ENCODE measurements at regions not wholly inside any gene's neighbourhood (a gene's known extent, or its start where the extent isn't known, plus 50 kb on each side); places are given as distances from the start of the nearest gene placed in this dataset.
"Not testable (repeated sequence)": the region's sequence is repeated elsewhere in the genome, so short reads cannot be mapped to it uniquely, and the experiment has no call there.

GRCh38 chr7:124655990-124656389 is 109.6 kb downstream of the GPR37 start:
- H3K4me1 Mint-ChIP-seq = no peaks in the 10 kb centered on the region
- H3K9me3 Mint-ChIP-seq = peaks cover 0 to 1% of the 10 kb centered on the region in 2 donors

GRCh38 chr7:124652237-124652636 is 113.4 kb downstream of the GPR37 start:
- H3K4me3 Mint-ChIP-seq = no peak overlapping the region
- H3K27me3 Mint-ChIP-seq = no peaks in the 10 kb centered on the region
- ATAC-seq (replicated peaks) (no peak), DNase-seq (no peak)
- H3K36me3 Mint-ChIP-seq = no peaks in the 10 kb centered on the region
- peaks cover 0 to 5% of the 10 kb centered on the region in 2 donors for H3K9me3 Mint-ChIP-seq
- peaks cover 0 to 2% of the 10 kb centered on the region in 2 donors for H3K4me1 Mint-ChIP-seq
- H3K27ac Mint-ChIP-seq = no peak overlapping the region

More at GRCh38 chr7:124655990-124656389, 109.6 kb downstream of the GPR37 start:
- no peak overlapping the region for H3K27ac Mint-ChIP-seq
- DNase-seq (no peak), ATAC-seq (replicated peaks) (no peak)
- H3K4me3 Mint-ChIP-seq = no peak overlapping the region
- H3K36me3 Mint-ChIP-seq = no peaks in the 10 kb centered on the region
- H3K27me3 Mint-ChIP-seq = no peaks in the 10 kb centered on the region

GRCh38 chr7:124651136-124651535 is 114.5 kb downstream of the GPR37 start:
- H3K27ac Mint-ChIP-seq = no peak overlapping the region
- H3K4me3 Mint-ChIP-seq = no peak overlapping the region
- peaks cover 0 to 5% of the 10 kb centered on the region in 2 donors for H3K9me3 Mint-ChIP-seq
- peaks cover 0 to 2% of the 10 kb centered on the region in 2 donors for H3K4me1 Mint-ChIP-seq
- no peaks in the 10 kb centered on the region for H3K27me3 Mint-ChIP-seq
- no peak for ATAC-seq (replicated peaks)
- H3K36me3 Mint-ChIP-seq = no peaks in the 10 kb centered on the region
- no peak for DNase-seq

GRCh38 chr7:124649397-124650014 is 116.1 kb downstream of the GPR37 start:
- DNase-seq = no peak
- Mint-ChIP-seq H3K27me3 (no peaks in the 10 kb centered on the region), H3K27ac (no peak overlapping the region), H3K9me3 (peaks cover 0 to 5% of the 10 kb centered on the region in 2 donors), H3K4me1 (peaks cover 0 to 2% of the 10 kb centered on the region in 2 donors), H3K36me3 (no peaks in the 10 kb centered on the region), H3K4me3 (no peak overlapping the region)
- no peak for ATAC-seq (replicated peaks)

GRCh38 chr7:124647630-124648306 is 117.8 kb downstream of the GPR37 start:
- H3K4me1 Mint-ChIP-seq = peaks cover 0 to 2% of the 10 kb centered on the region in 2 donors
- DNase-seq = no peak
- ATAC-seq (replicated peaks) = no peak
- no peaks in the 10 kb centered on the region for H3K36me3 Mint-ChIP-seq
- no peak overlapping the region for H3K4me3 Mint-ChIP-seq
- H3K27me3 Mint-ChIP-seq = no peaks in the 10 kb centered on the region
- H3K9me3 Mint-ChIP-seq = peaks cover 0 to 5% of the 10 kb centered on the region in 2 donors
- H3K27ac Mint-ChIP-seq = no peak overlapping the region

- Mint-ChIP-seq H3K4me1 (peaks cover 0 to 2% of the 10 kb centered on the region in 2 donors), H3K9me3 (peaks cover 0 to 5% of the 10 kb centered on the region in 2 donors), H3K27ac (no peak overlapping the region)
Observed at GRCh38 chr7:124645704-124646103, 119.9 kb downstream of the GPR37 start.

GRCh38 chr7:124643311-124643811 is 122.2 kb downstream of the GPR37 start:
- no peaks in the 10 kb centered on the region for H3K36me3 Mint-ChIP-seq
- ATAC-seq (replicated peaks) (no peak), DNase-seq (no peak)
- no peaks in the 10 kb centered on the region for H3K27me3 Mint-ChIP-seq
- no peaks in the 10 kb centered on the region for H3K4me1 Mint-ChIP-seq
- no peaks in the 10 kb centered on the region for H3K9me3 Mint-ChIP-seq
- no peak overlapping the region for H3K27ac Mint-ChIP-seq
- H3K4me3 Mint-ChIP-seq = no peak overlapping the region

More at GRCh38 chr7:124645704-124646103, 119.9 kb downstream of the GPR37 start:
- H3K36me3 Mint-ChIP-seq = no peaks in the 10 kb centered on the region
- H3K4me3 Mint-ChIP-seq = no peak overlapping the region
- no peak for ATAC-seq (replicated peaks)
- H3K27me3 Mint-ChIP-seq = no peaks in the 10 kb centered on the region
- no peak for DNase-seq

- DNase-seq = no peak
- H3K36me3 Mint-ChIP-seq = no peaks in the 10 kb centered on the region
- no peak for ATAC-seq (replicated peaks)
- H3K9me3 Mint-ChIP-seq = peaks cover 3 to 5% of the 10 kb centered on the region in 2 donors
- H3K27me3 Mint-ChIP-seq = no peaks in the 10 kb centered on the region
- no peak overlapping the region for H3K4me3 Mint-ChIP-seq
- H3K27ac Mint-ChIP-seq = no peak overlapping the region
- H3K4me1 Mint-ChIP-seq = no peaks in the 10 kb centered on the region
Observed at GRCh38 chr7:124635416-124635815, 130.2 kb downstream of the GPR37 start.

GRCh38 chr7:124633740-124634139 is 131.9 kb downstream of the GPR37 start:
- H3K27me3 Mint-ChIP-seq = no peaks in the 10 kb centered on the region
- no peak overlapping the region for H3K4me3 Mint-ChIP-seq
- no peak for ATAC-seq (replicated peaks)
- no peaks in the 10 kb centered on the region for H3K36me3 Mint-ChIP-seq
- H3K27ac Mint-ChIP-seq = no peak overlapping the region
- no peaks in the 10 kb centered on the region for H3K4me1 Mint-ChIP-seq
- peaks cover 3 to 5% of the 10 kb centered on the region in 2 donors for H3K9me3 Mint-ChIP-seq
- DNase-seq = no peak

GRCh38 chr7:124630395-124630794 is 135.2 kb downstream of the GPR37 start:
- no peaks in the 10 kb centered on the region for H3K36me3 Mint-ChIP-seq
- no peaks in the 10 kb centered on the region for H3K27me3 Mint-ChIP-seq
- no peak for ATAC-seq (replicated peaks)

GRCh38 chr7:124618871-124619270 is 146.7 kb downstream of the GPR37 start:
- no peak overlapping the region for H3K27ac Mint-ChIP-seq
- no peak for DNase-seq
- ATAC-seq (replicated peaks) = no peak
- no peaks in the 10 kb centered on the region for H3K36me3 Mint-ChIP-seq
- no peaks in the 10 kb centered on the region for H3K4me1 Mint-ChIP-seq
- H3K27me3 Mint-ChIP-seq = no peaks in the 10 kb centered on the region
- H3K4me3 Mint-ChIP-seq = no peak overlapping the region
- H3K9me3 Mint-ChIP-seq = peaks cover 0 to 6% of the 10 kb centered on the region in 2 donors

More at GRCh38 chr7:124630395-124630794, 135.2 kb downstream of the GPR37 start:
- Mint-ChIP-seq H3K4me1 (no peaks in the 10 kb centered on the region), H3K4me3 (no peak overlapping the region), H3K27ac (no peak overlapping the region), H3K9me3 (peaks cover 5 to 9% of the 10 kb centered on the region in 2 donors)
- no peak for DNase-seq

GRCh38 chr7:124618051-124618450 is 147.5 kb downstream of the GPR37 start:
- ATAC-seq (replicated peaks); H3K4me1 Mint-ChIP-seq; DNase-seq: not testable (repeated sequence)

GRCh38 chr7:124603066-124603465 is 162.5 kb downstream of the GPR37 start:
- DNase-seq = no peak
- Mint-ChIP-seq H3K27ac (no peak overlapping the region), H3K9me3 (peaks cover 0 to 3% of the 10 kb centered on the region in 2 donors), H3K36me3 (no peaks in the 10 kb centered on the region), H3K4me3 (no peak overlapping the region), H3K27me3 (no peaks in the 10 kb centered on the region), H3K4me1 (no peaks in the 10 kb centered on the region)
- ATAC-seq (replicated peaks) = no peak

More at GRCh38 chr7:124618051-124618450, 147.5 kb downstream of the GPR37 start:
- H3K9me3 Mint-ChIP-seq, H3K4me3 Mint-ChIP-seq, H3K36me3 Mint-ChIP-seq, H3K27ac Mint-ChIP-seq, H3K27me3 Mint-ChIP-seq: not testable (repeated sequence)

GRCh38 chr7:124597509-124597908 is 168.1 kb downstream of the GPR37 start:
- no peak overlapping the region for H3K27ac Mint-ChIP-seq
- H3K9me3 Mint-ChIP-seq = peaks cover 0 to 3% of the 10 kb centered on the region in 2 donors
- no peaks in the 10 kb centered on the region for H3K4me1 Mint-ChIP-seq
- H3K4me3 Mint-ChIP-seq = no peak overlapping the region
- no peaks in the 10 kb centered on the region for H3K27me3 Mint-ChIP-seq
- no peak for ATAC-seq (replicated peaks)
- DNase-seq = no peak
- no peaks in the 10 kb centered on the region for H3K36me3 Mint-ChIP-seq

GRCh38 chr7:124596881-124597280 is 168.7 kb downstream of the GPR37 start:
- Mint-ChIP-seq H3K36me3 (no peaks in the 10 kb centered on the region), H3K27me3 (no peaks in the 10 kb centered on the region), H3K4me1 (no peaks in the 10 kb centered on the region), H3K9me3 (peaks cover 0 to 3% of the 10 kb centered on the region in 2 donors), H3K27ac (no peak overlapping the region), H3K4me3 (no peak overlapping the region)
- ATAC-seq (replicated peaks) (no peak), DNase-seq (no peak)
